RWPE2 (cell line): ENCODE measurements at regions not wholly inside any gene's neighbourhood (a gene's known extent, or its start where the extent isn't known, plus 50 kb on each side); places are given as distances from the start of the nearest gene placed in this dataset.

Experiments used
- ATAC-seq: fragments of 200-7000 bp; cut with Tn5 transposase; 3 replicates; pipeline ENCODE4 v1.9.1; 2021; ENCODE audit warnings: low read depth
- DNase-seq: peaks from one replicate; pipeline ENCODE4 v3.0.0-alpha.2; 2020; ENCODE audit warnings: low spot score
- H3K27ac ChIP-seq: fragments of 450-650 bp; 2 replicates; pipeline ENCODE4 v1.5.1; 2017; ENCODE audit warnings: mild to moderate bottlenecking; ENCODE audit not compliant: poor library complexity, severe bottlenecking
- H3K27me3 ChIP-seq: fragments of 250-450 bp; sonication (Bioruptor Pico); 2 replicates; pipeline ENCODE4 v1.5.1; 2021; ENCODE audit warnings: mild to moderate bottlenecking, moderate library complexity; ENCODE audit not compliant: insufficient read depth, poor library complexity, severe bottlenecking
- H3K36me3 ChIP-seq: fragments of 250-450 bp; sonication (Bioruptor Pico); 2 replicates; pipeline ENCODE4 v1.5.1; 2020; ENCODE audit warnings: low read depth, mild to moderate bottlenecking, moderate library complexity
- H3K4me1 ChIP-seq: fragments of 250-450 bp; sonication (Bioruptor Pico); 2 replicates; pipeline ENCODE4 v1.5.1; 2021; ENCODE audit warnings: mild to moderate bottlenecking, moderate library complexity; ENCODE audit not compliant: insufficient read depth, poor library complexity, severe bottlenecking
- H3K4me3 ChIP-seq: fragments of 250-450 bp; sonication (Bioruptor Pico); 2 replicates; pipeline ENCODE4 v1.5.1; 2021; ENCODE audit warnings: mild to moderate bottlenecking, moderate library complexity; ENCODE audit not compliant: severe bottlenecking
- H3K9me3 ChIP-seq: fragments of 250-450 bp; sonication (Bioruptor Pico); 2 replicates; pipeline ENCODE4 v1.5.1; 2021; ENCODE audit warnings: mild to moderate bottlenecking, moderate library complexity; ENCODE audit not compliant: severe bottlenecking
- CTCF ChIP-seq: fragments of 450-650 bp; IDR thresholded peaks from one replicate; pipeline ENCODE4 v1.5.1; 2017; ENCODE audit warnings: mild to moderate bottlenecking, moderate library complexity; ENCODE audit not compliant: poor library complexity, severe bottlenecking

GRCh38 chr13:99893567-99893966, 78.0 kb downstream of the ZIC5 start:
- Histone ChIP-seq H3K4me3 (no peak overlapping the region), H3K27me3 (peaks cover 28% of the 10 kb centered on the region), H3K27ac (no peak overlapping the region), H3K4me1 (no peaks in the 10 kb centered on the region), H3K36me3 (no peaks in the 10 kb centered on the region), H3K9me3 (no peaks in the 10 kb centered on the region)
- ATAC-seq: no peak
- no peak for DNase-seq
- no peak for TF ChIP-seq CTCF

GRCh38 chr13:99892866-99893504, 78.6 kb downstream of the ZIC5 start:
- no peak; the same call in 2 of the 3 replicates for ATAC-seq
- Histone ChIP-seq H3K9me3 (no peaks in the 10 kb centered on the region), H3K36me3 (no peaks in the 10 kb centered on the region), H3K27me3 (peaks cover 27% of the 10 kb centered on the region), H3K4me1 (no peaks in the 10 kb centered on the region), H3K27ac (no peak overlapping the region), H3K4me3 (no peak overlapping the region)
- no peak for DNase-seq
- TF ChIP-seq CTCF: no peak

GRCh38 chr13:99892196-99892613, 79.4 kb downstream of the ZIC5 start:
- Histone ChIP-seq H3K27ac (no peak overlapping the region), H3K4me1 (no peaks in the 10 kb centered on the region), H3K27me3 (peaks cover 27% of the 10 kb centered on the region), H3K36me3 (no peaks in the 10 kb centered on the region), H3K9me3 (no peaks in the 10 kb centered on the region), H3K4me3 (no peak overlapping the region)
- TF ChIP-seq CTCF: no peak
- no peak for ATAC-seq
- no peak for DNase-seq

- Histone ChIP-seq H3K4me1 (no peaks in the 10 kb centered on the region), H3K27me3 (no peaks in the 10 kb centered on the region), H3K27ac (no peak overlapping the region), H3K9me3 (no peaks in the 10 kb centered on the region), H3K4me3 (no peak overlapping the region), H3K36me3 (no peaks in the 10 kb centered on the region)
- ATAC-seq: no peak
- no peak for TF ChIP-seq CTCF
- DNase-seq: no peak
These were observed 84.9 kb downstream of the ZIC5 start for GRCh38 chr13:99886706-99887105.

GRCh38 chr13:99884913-99885312, 86.7 kb downstream of the ZIC5 start:
- H3K4me3 ChIP-seq: no peak overlapping the region
- DNase-seq (no peak), ATAC-seq (no peak)
- H3K36me3 ChIP-seq: no peaks in the 10 kb centered on the region
- no peaks in the 10 kb centered on the region for H3K4me1 ChIP-seq
- H3K27me3 ChIP-seq: no peaks in the 10 kb centered on the region
- H3K27ac ChIP-seq: no peak overlapping the region
- TF ChIP-seq CTCF: no peak
- no peaks in the 10 kb centered on the region for H3K9me3 ChIP-seq
